K562 (cell line): ENCODE measurements at regions not wholly inside any gene's neighbourhood (a gene's known extent, or its start where the extent isn't known, plus 50 kb on each side); places are given as distances from the start of the nearest gene placed in this dataset.

Experiments
- ATAC-seq: fragments of 200-7000 bp; cut with Tn5 transposase; 3 replicates; pipeline ENCODE4 v1.9.1; 2020; ENCODE audit warnings: moderate library complexity
- BruUV-seq: library from RNA; stranded (reverse); fragments of 400-500 nt; replicated peaks from 2 replicates; lab custom pipeline; 2021; lab: Mats Ljungman, UMichigan
- CTCF ChIA-PET: fragments of 300-600 bp; formaldehyde crosslinking; extraction: SDS; loops from one replicate; lab custom pipeline; 2021; ENCODE audit warnings: low intra/inter-chr PET ratio; lab: Yijun Ruan, JAX
- POLR2A ChIA-PET: fragments of 300-600, 350-650 bp; sonication (Branson Sonifier 250); formaldehyde crosslinking; extraction: SDS; loops from one replicate; lab custom pipeline; 2021; ENCODE audit warnings: antibody characterized with exemption, inconsistent platforms; lab: Yijun Ruan, JAX
- DNase-seq, 4 experiments: peaks; one replicate each; pipeline versions ENCODE4 v3.0.0 to v3.0.0-alpha.2; 2011 to 2018; ENCODE audit warnings: low spot score in 3 of 4, mixed read lengths in 3 of 4; ENCODE audit errors: extremely low read depth in 1 of 4
- FAIRE-seq: peaks from 2 replicates; lab custom pipeline; 2011; peaks lifted over from hg19 to GRCh38; lab: Jason Lieb, UNC
- H2AFZ ChIP-seq: 2 replicates; pipeline ENCODE4 v1.6.0; 2011; ENCODE audit warnings: low read depth, low read length, control low read depth, inconsistent platforms
- H3K27ac ChIP-seq: fragments of 200-600 bp; 3 replicates; pipeline ENCODE4 v1.8.0; 2011; ENCODE audit warnings: low read depth, mild to moderate bottlenecking, control low read depth, inconsistent platforms, low read length, moderate library complexity, mixed read lengths; ENCODE audit errors: extremely low read depth
- H3K27me3 ChIP-seq, 2 experiments: fragments of 300-600 bp in 1 of 2; 2 replicates in 1 of 2; 3 replicates in 1 of 2; pipeline versions ENCODE4 v1.6.0 to v1.8.0; 2011; ENCODE audit warnings: inconsistent platforms in 2 of 2, low read length in 2 of 2, mild to moderate bottlenecking in 1 of 2, mixed read lengths in 1 of 2, moderate library complexity in 1 of 2; ENCODE audit not compliant: control insufficient read depth in 2 of 2, insufficient read depth in 2 of 2
- H3K36me3 ChIP-seq: fragments of 300-600 bp; 3 replicates; pipeline ENCODE4 v1.8.0; 2011; ENCODE audit warnings: mild to moderate bottlenecking, low read length, inconsistent platforms; ENCODE audit not compliant: control insufficient read depth, insufficient read depth
- H3K4me1 ChIP-seq, 2 experiments: fragments of 200-600 bp in 1 of 2; replicated peaks in 1 of 2; 2 replicates in 1 of 2; 3 replicates in 1 of 2; pipeline versions ENCODE4 v1.5.1 to v1.8.0; 2011; ENCODE audit warnings: inconsistent platforms in 2 of 2, low read length in 2 of 2, mild to moderate bottlenecking in 1 of 2, mixed read lengths in 1 of 2, moderate library complexity in 1 of 2; ENCODE audit not compliant: control insufficient read depth in 2 of 2, insufficient read depth in 2 of 2
- H3K4me2 ChIP-seq: 2 replicates; pipeline ENCODE4 v1.6.1; 2011; ENCODE audit warnings: low read length, control low read depth, inconsistent platforms, mixed read lengths; ENCODE audit not compliant: insufficient read depth
- H3K4me3 ChIP-seq: fragments of 200-600 bp; sonication (generic), shearing (Covaris generic); 2 replicates; pipeline ENCODE4 v1.5.1; 2016; ENCODE audit warnings: control low read depth, inconsistent platforms
- H3K79me2 ChIP-seq: fragments of 200-600 bp; 3 replicates; pipeline ENCODE4 v1.8.0; 2011; ENCODE audit warnings: low read length, inconsistent platforms; ENCODE audit not compliant: control insufficient read depth, insufficient read depth
- H3K9ac ChIP-seq, 2 experiments: 2 replicates each; pipeline versions ENCODE4 v1.6.0 to v1.6.1; 2011; ENCODE audit warnings: low read depth in 2 of 2, low read length in 2 of 2, control low read depth in 1 of 2, inconsistent platforms in 1 of 2, mild to moderate bottlenecking in 1 of 2, mixed read lengths in 1 of 2; ENCODE audit not compliant: insufficient read depth in 1 of 2
- H3K9me1 ChIP-seq: one replicate; pipeline ENCODE4 v1.6.0; 2011; ENCODE audit warnings: inconsistent platforms, mild to moderate bottlenecking, low read length, moderate library complexity; ENCODE audit not compliant: control insufficient read depth, insufficient read depth
- H3K9me3 ChIP-seq: replicated peaks from 2 replicates; pipeline ENCODE4 v1.5.1; 2011; ENCODE audit warnings: low read depth, low read length, inconsistent platforms; ENCODE audit not compliant: control insufficient read depth, insufficient read depth
- H4K20me1 ChIP-seq: replicated peaks from 2 replicates; pipeline ENCODE4 v1.6.1; 2011; ENCODE audit warnings: low read length, inconsistent platforms, mixed read lengths; ENCODE audit not compliant: control insufficient read depth, insufficient read depth
- CHD2 ChIP-seq: IDR thresholded peaks from 2 replicates; pipeline ENCODE4 v1.6.1; 2011; ENCODE audit warnings: low read depth, low read length
- ERF ChIP-seq: fragments of 450-650 bp; formaldehyde crosslinking; IDR thresholded peaks from 2 replicates; pipeline ENCODE4 v1.4.0; 2020; ENCODE audit warnings: mild to moderate bottlenecking, mixed read lengths
- KHSRP ChIP-seq: fragments of 450-650 bp; IDR thresholded peaks from 2 replicates; pipeline ENCODE4 v1.6.1; 2017
- MITF ChIP-seq: IDR thresholded peaks from 2 replicates; pipeline ENCODE4 v1.6.1; 2014; ENCODE audit warnings: antibody characterized with exemption
- NCOA1 ChIP-seq: fragments of 450-650 bp; IDR thresholded peaks from 2 replicates; pipeline ENCODE4 v1.6.1; 2016; ENCODE audit warnings: low read depth
- POLR2H ChIP-seq: IDR thresholded peaks from 2 replicates; pipeline ENCODE4 v1.6.1; 2016; ENCODE audit warnings: missing genetic modification characterization, low read depth, mild to moderate bottlenecking, control low read depth, missing compliant biosample characterization, moderate library complexity
- SRSF1 ChIP-seq: fragments of 200-400 bp; formaldehyde crosslinking; IDR thresholded peaks from 2 replicates; pipeline ENCODE4 v1.6.1; 2017; ENCODE audit warnings: mild to moderate bottlenecking, low read depth, low read length, moderate library complexity
- SRSF7 ChIP-seq: fragments of 200-400 bp; formaldehyde crosslinking; optimal IDR thresholded peaks from 2 replicates; pipeline ENCODE3; 2017; ENCODE audit warnings: mild to moderate bottlenecking, low read depth, low read length
- TGIF2 ChIP-seq: sonication (generic); formaldehyde crosslinking; IDR thresholded peaks from 2 replicates; pipeline ENCODE4 v1.8.1; 2022; ENCODE audit warnings: mild to moderate bottlenecking, missing genetic modification reagents, moderate library complexity
- ZEB2 ChIP-seq: fragments of 450-650 bp; IDR thresholded peaks from 2 replicates; pipeline ENCODE4 v1.6.1; 2016
- ZNF282 ChIP-seq: sonication (generic); formaldehyde crosslinking; IDR thresholded peaks from 2 replicates; pipeline ENCODE4 v1.8.1; 2023; ENCODE audit warnings: missing genetic modification reagents
- WGBS: fragments of 100-300 bp; shearing (Covaris generic); methylation state at CpG from one replicate; pipeline ENCODE4 v1.1.6; 2016; ENCODE audit warnings: low coverage, mixed read lengths; ENCODE audit not compliant: insufficient coverage; ENCODE audit errors: missing lambda C conversion rate; 5-methylcytosine and 5-hydroxymethylcytosine counted together
- in situ Hi-C: fragments of 300-500 bp; cut with MboI; formaldehyde crosslinking; loops from 4 replicates; pipeline ENCODE4 v1.15.0; 2018; ENCODE audit warnings: inconsistent platforms, mixed read lengths
- intact Hi-C: fragments of 100-400 bp; cut with micrococcal nuclease; formaldehyde crosslinking; loops from 2 replicates; pipeline ENCODE4 v1.14.2; 2022
- TF ChIP-seq, protein P1 (sequence below): fragments of 200-600 bp; sonication (generic); IDR thresholded peaks from one replicate; pipeline ENCODE4 v1.6.1; 2012; ENCODE audit warnings: mild to moderate bottlenecking, low read depth, low read length, inconsistent platforms

DNA sequence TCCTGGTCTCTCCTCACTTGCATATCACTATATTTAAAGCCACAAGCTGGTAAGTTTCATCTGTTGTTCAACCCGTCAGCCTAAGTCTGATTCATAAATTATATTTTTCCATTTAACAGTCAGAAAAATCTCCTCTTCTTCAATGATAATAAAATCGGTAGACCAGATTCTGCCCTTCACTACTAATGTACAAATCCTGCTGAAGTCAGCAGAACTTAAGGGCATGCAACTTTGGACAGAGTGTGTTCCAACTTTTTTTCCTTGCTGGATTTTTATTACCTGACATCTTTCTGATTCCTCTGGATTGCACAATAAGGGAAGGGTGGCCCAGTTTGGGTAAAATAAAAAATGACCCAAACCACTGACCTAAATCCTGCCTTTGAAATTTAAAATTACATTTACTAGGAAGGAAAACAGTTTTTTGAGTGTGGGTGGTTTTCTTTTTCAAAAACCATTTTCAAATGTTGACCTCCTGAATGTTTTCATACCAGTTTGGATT lies 125.4 kb upstream of the DIO2 start:
- CTCF ChIA-PET, result no interaction called here
- no peak overlapping the region for H3K27ac ChIP-seq
- POLR2A ChIA-PET, result no interaction called here
- intact Hi-C loops, result no loop called here
- no peak overlapping the region for H3K4me3 ChIP-seq
- 0% methylated on average over 2 of the region's 2 CpGs for WGBS
- no peak for FAIRE-seq
- no peaks in the 10 kb centered on the region for H3K4me1 ChIP-seq
- H3K79me2 ChIP-seq, result no peaks in the 10 kb centered on the region
- ATAC-seq, result no peak
- DNase-seq, result no peak
- no peaks in the 10 kb centered on the region for H3K27me3 ChIP-seq
- no peaks in the 10 kb centered on the region for H4K20me1 ChIP-seq
- in situ Hi-C loops, result no loop called here
- H2AFZ ChIP-seq, result no peak overlapping the region
- no peaks in the 10 kb centered on the region for H3K9me3 ChIP-seq
- H3K36me3 ChIP-seq, result no peaks in the 10 kb centered on the region
- no TSS peak for BruUV-seq
- no peak overlapping the region for H3K9ac ChIP-seq
- no peak overlapping the region for H3K4me2 ChIP-seq
- no peaks in the 10 kb centered on the region for H3K9me1 ChIP-seq
- no peak for TF ChIP-seq KHSRP
- TF ChIP-seq ERF (CRISPR knock-in tag), result no peak
- TF ChIP-seq CHD2, result no peak
- TF ChIP-seq, protein P1, sequence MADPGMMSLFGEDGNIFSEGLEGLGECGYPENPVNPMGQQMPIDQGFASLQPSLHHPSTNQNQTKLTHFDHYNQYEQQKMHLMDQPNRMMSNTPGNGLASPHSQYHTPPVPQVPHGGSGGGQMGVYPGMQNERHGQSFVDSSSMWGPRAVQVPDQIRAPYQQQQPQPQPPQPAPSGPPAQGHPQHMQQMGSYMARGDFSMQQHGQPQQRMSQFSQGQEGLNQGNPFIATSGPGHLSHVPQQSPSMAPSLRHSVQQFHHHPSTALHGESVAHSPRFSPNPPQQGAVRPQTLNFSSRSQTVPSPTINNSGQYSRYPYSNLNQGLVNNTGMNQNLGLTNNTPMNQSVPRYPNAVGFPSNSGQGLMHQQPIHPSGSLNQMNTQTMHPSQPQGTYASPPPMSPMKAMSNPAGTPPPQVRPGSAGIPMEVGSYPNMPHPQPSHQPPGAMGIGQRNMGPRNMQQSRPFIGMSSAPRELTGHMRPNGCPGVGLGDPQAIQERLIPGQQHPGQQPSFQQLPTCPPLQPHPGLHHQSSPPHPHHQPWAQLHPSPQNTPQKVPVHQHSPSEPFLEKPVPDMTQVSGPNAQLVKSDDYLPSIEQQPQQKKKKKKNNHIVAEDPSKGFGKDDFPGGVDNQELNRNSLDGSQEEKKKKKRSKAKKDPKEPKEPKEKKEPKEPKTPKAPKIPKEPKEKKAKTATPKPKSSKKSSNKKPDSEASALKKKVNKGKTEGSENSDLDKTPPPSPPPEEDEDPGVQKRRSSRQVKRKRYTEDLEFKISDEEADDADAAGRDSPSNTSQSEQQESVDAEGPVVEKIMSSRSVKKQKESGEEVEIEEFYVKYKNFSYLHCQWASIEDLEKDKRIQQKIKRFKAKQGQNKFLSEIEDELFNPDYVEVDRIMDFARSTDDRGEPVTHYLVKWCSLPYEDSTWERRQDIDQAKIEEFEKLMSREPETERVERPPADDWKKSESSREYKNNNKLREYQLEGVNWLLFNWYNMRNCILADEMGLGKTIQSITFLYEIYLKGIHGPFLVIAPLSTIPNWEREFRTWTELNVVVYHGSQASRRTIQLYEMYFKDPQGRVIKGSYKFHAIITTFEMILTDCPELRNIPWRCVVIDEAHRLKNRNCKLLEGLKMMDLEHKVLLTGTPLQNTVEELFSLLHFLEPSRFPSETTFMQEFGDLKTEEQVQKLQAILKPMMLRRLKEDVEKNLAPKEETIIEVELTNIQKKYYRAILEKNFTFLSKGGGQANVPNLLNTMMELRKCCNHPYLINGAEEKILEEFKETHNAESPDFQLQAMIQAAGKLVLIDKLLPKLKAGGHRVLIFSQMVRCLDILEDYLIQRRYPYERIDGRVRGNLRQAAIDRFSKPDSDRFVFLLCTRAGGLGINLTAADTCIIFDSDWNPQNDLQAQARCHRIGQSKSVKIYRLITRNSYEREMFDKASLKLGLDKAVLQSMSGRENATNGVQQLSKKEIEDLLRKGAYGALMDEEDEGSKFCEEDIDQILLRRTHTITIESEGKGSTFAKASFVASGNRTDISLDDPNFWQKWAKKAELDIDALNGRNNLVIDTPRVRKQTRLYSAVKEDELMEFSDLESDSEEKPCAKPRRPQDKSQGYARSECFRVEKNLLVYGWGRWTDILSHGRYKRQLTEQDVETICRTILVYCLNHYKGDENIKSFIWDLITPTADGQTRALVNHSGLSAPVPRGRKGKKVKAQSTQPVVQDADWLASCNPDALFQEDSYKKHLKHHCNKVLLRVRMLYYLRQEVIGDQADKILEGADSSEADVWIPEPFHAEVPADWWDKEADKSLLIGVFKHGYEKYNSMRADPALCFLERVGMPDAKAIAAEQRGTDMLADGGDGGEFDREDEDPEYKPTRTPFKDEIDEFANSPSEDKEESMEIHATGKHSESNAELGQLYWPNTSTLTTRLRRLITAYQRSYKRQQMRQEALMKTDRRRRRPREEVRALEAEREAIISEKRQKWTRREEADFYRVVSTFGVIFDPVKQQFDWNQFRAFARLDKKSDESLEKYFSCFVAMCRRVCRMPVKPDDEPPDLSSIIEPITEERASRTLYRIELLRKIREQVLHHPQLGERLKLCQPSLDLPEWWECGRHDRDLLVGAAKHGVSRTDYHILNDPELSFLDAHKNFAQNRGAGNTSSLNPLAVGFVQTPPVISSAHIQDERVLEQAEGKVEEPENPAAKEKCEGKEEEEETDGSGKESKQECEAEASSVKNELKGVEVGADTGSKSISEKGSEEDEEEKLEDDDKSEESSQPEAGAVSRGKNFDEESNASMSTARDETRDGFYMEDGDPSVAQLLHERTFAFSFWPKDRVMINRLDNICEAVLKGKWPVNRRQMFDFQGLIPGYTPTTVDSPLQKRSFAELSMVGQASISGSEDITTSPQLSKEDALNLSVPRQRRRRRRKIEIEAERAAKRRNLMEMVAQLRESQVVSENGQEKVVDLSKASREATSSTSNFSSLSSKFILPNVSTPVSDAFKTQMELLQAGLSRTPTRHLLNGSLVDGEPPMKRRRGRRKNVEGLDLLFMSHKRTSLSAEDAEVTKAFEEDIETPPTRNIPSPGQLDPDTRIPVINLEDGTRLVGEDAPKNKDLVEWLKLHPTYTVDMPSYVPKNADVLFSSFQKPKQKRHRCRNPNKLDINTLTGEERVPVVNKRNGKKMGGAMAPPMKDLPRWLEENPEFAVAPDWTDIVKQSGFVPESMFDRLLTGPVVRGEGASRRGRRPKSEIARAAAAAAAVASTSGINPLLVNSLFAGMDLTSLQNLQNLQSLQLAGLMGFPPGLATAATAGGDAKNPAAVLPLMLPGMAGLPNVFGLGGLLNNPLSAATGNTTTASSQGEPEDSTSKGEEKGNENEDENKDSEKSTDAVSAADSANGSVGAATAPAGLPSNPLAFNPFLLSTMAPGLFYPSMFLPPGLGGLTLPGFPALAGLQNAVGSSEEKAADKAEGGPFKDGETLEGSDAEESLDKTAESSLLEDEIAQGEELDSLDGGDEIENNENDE, result no peak
- no peak for TF ChIP-seq NCOA1
- TF ChIP-seq TGIF2, result no peak
- TF ChIP-seq SRSF7, result no peak
- no peak for TF ChIP-seq MITF
- TF ChIP-seq POLR2H (tag), result no peak
- TF ChIP-seq ZEB2, result no peak
- no peak for TF ChIP-seq ZNF282 (CRISPR knock-in tag)
- TF ChIP-seq SRSF1, result no peak
